DMS 273 treated with DMSO at 0.1 percent for 48 hours (cell line): ENCODE measurements at regions not wholly inside any gene's neighbourhood (a gene's known extent, or its start where the extent isn't known, plus 50 kb on each side); places are given as distances from the start of the nearest gene placed in this dataset.
"Not testable (repeated sequence)": the region's sequence is repeated elsewhere in the genome, so short reads cannot be mapped to it uniquely, and the experiment has no call there.

Source experiments
- DNase-seq: peaks from one replicate; lab custom pipeline; 2025; lab: John Stamatoyannopoulos, UW

GRCh38 chr3:98644168-98644567 is 50.8 kb upstream of the CPOX start:
- DNase-seq = no peak

DNA sequence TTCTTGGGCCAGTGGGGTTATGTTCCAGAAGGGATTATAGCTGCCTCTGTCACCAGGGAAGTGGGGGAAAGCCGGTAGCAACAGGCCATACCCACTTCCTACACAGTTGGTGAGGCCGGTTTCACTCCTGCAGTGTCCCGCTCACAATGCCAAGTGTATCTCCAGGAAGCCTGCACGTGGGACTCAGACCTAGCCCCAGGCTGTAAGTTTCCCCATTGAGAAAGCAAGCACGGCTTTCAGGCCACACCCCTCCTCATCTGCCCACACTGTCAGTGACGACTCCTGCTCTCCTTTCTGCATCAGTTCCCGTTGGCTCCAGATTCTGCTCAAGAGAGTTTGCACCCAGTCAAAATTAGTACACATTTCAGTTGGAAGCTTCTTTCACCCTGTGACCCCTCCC is 51.6 kb upstream of the CPOX start:
- no peak for DNase-seq

DNA sequence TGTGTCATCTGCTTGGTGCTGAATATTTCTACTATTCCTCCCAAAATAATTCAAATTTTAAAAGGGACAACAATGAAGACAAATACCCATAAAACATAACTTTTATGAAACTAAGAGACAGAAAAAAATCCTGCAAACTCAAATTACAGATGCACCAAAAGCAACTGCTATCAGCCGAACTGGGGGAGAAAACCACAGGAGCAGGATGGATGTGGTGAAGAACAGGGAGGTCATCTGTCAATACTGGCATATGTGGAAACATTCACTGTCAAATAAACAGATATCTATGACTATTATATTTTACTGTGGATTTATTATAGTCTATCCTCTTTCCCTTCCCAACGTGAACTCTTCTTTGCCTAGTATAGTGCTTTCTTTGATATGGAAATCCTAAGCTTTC is 53.3 kb upstream of the CPOX start:
- no peak for DNase-seq

- no peak for DNase-seq
Measured at GRCh38 chr3:98647197-98647596, 53.8 kb upstream of the CPOX start.

DNA sequence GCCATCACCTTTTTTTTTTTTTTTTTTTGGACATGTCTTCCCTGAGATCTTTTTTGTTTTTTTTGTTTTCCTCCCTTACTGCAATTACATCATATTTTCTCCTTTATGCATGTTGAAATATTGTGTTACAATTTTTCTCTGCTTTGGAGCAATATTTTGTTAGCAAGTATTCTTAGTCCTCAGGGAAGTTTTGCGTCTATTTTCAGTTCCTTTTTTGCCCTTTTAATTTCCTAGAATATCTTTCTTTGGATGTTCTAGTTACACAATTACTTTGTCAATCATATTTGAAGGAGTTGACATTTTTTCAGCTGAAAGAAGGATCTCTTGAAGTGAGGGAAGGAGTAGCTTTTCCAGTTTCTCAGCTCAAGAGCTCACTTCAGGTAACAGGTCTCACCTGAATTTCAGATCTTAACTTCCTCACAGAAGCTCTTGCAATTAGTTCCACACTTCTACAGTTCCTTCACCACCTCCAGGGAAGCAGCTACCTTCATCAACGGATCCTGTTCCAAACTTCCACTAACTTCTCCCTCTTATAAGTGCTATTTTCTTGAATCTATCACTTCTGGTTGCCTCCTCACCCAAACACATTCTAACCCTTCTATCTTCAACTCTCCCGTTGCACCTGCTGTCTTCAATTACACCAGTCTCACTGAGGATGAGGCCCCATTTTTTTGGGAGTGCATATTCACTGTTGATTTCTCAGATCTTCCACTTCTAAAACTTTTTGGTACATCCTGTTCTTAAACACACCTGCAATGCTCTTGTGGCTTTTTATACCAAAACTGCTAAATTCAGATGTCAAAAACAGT is 57.8 kb upstream of the CPOX start:
- no peak for DNase-seq

GRCh38 chr3:98651780-98652077 is 58.3 kb upstream of the CPOX start:
- no peak for DNase-seq

DNA sequence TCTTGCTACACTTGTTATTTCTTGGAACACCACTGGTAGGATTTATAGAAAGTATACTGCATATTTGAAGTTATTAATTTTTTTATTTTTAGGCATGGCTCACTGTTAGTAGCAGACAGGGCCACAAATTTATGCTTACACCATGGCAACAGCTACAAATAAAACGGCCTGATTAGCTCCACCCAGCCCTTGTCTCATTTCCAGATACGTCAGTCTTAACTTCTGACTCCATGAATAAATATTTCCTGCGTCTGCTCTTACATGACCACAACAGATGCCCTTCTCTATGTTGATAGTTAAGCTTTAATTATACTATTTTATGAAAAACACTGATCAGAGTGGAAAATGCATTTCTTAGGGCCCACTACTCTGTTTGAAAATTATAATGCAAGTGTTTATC is 62.3 kb upstream of the CPOX start:
- DNase-seq = no peak

DNA sequence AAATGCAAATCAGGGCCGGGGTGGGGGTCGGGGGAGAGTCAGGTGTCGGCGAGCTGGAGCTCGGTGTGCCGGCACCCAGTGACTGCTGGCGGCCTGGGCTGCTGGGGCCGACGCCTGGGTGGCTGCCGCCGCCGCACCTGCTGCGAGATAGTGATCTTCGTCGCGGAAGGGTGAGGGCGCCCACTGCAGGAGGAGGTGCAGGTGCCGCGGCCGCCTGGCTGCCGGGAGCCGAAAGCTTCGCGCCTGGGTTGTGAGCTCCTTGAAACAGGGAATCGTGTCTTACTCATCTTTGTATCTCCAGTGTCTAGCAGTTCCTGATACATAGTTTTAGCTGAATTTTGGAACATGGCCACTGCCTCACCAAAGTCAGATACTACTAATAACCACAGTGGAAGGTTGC is 64.0 kb upstream of the CPOX start:
- peak; percentile 19 for DNase-seq

GRCh38 chr3:98662699-98663098 is 69.3 kb upstream of the CPOX start:
- no peak for DNase-seq

- DNase-seq = no peak
Measured at GRCh38 chr3:98670020-98670419, 76.6 kb upstream of the CPOX start.

DNA sequence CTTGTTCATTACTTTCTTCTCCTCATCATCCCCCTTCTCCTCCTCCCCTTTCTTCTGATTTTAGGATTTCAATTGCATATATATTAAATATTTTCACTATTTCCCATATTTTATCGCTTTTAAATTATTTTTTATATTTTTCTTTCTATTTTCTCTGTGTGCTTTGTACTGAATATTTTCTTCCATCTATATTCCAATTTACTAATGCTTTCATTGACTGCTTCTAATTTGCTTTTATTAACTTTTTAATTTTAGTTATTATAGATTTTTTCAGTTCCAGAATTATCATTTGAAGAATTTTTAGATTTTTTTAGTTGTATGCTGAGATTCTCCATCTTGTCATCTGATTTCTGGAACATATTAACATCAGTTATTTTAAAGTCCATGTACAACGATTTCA is 83.2 kb upstream of the ST3GAL6 start:
- DNase-seq = no peak

DNA sequence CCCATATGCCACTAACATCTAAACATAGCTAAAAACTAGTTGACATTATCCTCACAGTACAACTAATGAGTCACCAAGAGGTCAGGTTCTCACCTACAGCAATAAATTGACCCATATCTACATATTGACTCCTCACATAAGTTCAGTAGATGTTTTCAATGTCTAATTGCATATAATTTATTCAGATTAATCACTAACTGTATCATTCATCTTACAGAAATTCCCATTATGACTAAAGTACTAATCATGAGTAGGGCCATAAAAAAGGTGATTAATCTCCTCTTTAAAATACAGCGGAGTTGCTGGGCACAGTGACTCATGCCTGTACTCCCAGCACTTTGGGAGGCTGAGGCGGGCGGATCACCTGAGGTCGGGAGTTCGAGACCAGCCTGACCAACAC is 82.4 kb upstream of the ST3GAL6 start:
- no peak for DNase-seq

DNA sequence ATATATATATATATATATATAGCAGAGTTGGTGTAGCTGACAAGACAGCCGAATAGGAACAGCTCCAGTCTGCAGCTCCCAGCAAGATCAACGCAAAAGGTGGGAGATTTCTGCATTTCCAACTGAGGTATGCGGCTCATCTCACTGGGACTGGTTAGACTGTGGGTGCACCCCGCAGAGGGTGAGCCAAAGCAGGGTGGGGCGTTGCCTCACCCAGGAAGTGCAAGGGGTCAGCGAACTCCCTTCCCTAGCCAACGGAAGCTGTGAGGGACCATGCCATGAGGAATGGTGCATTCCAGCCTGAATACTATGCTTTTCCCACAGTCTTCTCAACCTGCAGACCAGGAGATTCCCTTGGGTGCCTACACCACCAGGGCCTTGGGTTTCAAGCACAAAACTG is 81.7 kb upstream of the ST3GAL6 start:
- DNase-seq = no peak

GRCh38 chr3:98682391-98682790 is 80.7 kb upstream of the ST3GAL6 start:
- DNase-seq = not testable (repeated sequence)

GRCh38 chr3:98688363-98688762 is 74.8 kb upstream of the ST3GAL6 start:
- no peak for DNase-seq

- no peak for DNase-seq
Measured at GRCh38 chr3:98690876-98691275, 72.3 kb upstream of the ST3GAL6 start.

DNA sequence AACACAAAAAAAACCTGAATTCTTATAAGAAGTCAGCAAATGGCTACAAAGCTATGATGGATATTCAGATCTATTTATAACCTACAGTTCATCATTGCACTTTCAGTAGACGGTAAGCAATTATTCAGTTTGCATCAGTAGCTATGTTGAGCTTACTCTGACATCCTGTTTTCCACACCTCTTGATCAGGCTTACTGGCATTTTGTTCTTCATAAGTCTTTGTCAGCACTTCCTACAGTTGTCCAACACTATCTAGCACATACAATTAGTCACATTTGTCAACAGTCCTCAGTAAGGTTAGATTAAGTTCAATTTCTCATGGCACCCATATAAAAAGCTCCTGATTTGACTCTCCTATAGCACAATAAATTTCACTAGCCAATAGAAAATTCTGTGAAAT is 71.2 kb upstream of the ST3GAL6 start:
- no peak for DNase-seq

- DNase-seq = no peak
Measured at GRCh38 chr3:98692787-98693473, 70.2 kb upstream of the ST3GAL6 start.

DNA sequence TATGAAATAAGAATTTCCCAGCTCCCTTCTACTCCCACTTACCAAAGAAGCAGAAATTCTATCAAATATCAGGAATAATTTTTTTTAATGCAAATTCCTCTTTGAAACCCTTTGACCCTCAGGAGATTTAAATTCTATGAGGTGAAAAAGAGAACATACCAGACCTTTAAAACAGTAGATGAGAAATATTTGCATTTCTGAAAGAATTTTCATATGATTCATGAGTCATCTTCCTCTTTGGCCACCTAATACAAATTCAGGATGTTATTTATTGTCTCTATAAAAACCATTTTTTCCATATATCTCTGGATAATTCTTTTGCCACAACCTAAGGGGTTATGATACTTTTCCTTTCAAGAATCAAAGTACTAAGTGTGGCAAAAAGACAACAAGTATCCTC is 67.3 kb upstream of the ST3GAL6 start:
- DNase-seq = no peak

GRCh38 chr3:98696296-98696695 is 66.8 kb upstream of the ST3GAL6 start:
- DNase-seq = not testable (repeated sequence)

- no peak for DNase-seq
Measured at GRCh38 chr3:98697225-98697624, 65.9 kb upstream of the ST3GAL6 start.

DNA sequence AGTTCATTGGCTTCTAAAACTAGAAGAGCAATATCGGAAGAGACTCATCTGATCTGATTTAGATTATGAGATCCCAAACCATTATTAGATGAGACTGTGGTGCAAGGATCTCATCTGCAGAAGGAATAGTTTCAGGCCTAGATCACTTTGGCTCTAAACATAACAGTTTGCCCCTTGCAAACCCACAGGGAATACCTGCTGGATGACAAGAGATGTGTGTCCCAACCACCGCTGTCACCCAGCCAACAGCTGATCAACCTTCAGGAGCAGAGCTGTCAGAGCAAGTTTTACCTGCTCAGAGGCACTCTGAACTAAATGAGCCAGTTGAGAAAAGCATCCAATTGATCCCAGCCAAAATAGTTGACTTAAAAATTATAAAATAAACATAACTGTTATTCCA is 64.0 kb upstream of the ST3GAL6 start:
- DNase-seq = no peak

DNA sequence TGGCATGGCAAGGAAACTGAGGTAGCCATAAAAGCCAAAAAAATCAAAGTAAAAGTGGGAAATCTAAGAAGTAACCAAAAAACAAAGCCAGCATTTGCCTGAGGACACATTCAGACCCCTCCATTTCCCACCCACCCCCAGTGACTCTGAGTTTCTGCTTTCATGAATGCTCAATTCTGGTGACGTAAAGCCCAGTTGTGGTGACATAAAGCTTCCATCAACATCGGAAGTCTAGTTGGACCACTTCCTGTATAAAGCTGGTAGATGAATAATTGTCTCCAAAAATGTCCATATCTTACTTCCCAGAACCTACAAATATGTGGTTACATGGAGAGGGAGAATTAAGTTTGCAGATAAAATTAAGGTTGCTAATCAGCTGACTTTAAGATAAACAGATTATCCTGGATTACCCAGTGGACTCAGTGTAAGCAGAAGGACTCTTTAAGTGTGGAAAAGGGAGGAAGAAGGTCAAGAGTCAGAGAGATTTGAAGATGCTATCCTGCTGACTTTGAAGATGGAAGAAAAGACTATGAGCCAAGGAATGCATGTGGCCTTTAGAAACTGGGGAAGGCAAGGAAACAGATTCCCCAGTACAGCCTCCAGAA is 62.0 kb upstream of the ST3GAL6 start:
- DNase-seq = no peak

DNA sequence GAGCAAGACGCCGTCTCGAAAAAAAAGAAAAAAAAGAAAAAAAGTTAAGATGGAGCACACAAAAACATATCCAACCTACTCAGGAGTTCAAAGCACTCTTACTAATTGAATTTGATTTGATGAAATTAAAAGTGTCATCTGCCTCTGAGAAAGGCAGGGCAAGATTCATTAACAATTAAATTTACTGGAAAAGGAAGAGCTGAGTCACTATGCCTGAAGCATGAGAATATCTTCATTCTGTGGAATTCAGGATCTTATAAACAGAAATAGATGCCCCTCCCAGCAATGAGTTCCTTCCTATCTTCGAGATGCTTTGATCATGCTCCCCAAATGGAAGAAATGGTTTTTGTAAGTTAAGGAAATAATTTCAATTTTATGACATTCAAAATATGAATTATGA is 61.0 kb upstream of the ST3GAL6 start:
- DNase-seq = no peak
